SK-N-SH treated with all-trans-retinoic acid at 6 μM for 48 hours (cell line): ENCODE measurements at regions not wholly inside any gene's neighbourhood (a gene's known extent, or its start where the extent isn't known, plus 50 kb on each side); places are given as distances from the start of the nearest gene placed in this dataset.

Experiments used
- RARB ChIP-seq: fragments of 250-450 bp; sonication (Bioruptor Pico); IDR thresholded peaks from 2 replicates; pipeline ENCODE4 v1.8.0; 2021; ENCODE audit warnings: mild to moderate bottlenecking, moderate library complexity
- ZFP30 ChIP-seq: fragments of 450-650 bp; formaldehyde crosslinking; IDR thresholded peaks from 2 replicates; pipeline ENCODE4 v1.5.0; 2022; ENCODE audit warnings: mild to moderate bottlenecking, moderate library complexity
- TF ChIP-seq, protein P1 (sequence below): fragments of 250-450 bp; sonication (Bioruptor Pico); IDR thresholded peaks from 2 replicates; pipeline ENCODE4 v1.8.0; 2021; ENCODE audit warnings: low read depth, mild to moderate bottlenecking, moderate library complexity, borderline replicate concordance

DNA sequence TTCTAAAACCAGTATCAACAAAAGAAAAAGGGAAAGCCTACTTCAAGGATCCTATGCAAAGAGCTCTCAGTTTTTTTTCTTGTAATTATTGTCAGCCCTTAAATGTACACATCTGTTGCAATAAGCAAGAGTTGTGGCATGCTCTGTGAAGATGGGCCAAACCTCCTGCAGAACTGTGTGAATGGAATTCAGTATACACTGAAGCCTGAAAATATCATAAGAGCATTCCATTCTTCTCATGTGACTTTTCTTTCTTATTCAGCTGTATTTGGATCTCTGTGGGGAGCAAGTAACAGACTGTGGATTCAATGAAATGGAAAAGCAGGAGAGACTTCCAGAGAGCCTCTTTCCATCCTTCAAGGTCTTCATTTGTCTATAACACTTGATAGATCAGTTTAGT lies 130.7 kb downstream of the SAMD9 start:
- TF ChIP-seq RARB, result no peak
- no peak for TF ChIP-seq ZFP30 (CRISPR knock-in tag)
- TF ChIP-seq, protein P1, sequence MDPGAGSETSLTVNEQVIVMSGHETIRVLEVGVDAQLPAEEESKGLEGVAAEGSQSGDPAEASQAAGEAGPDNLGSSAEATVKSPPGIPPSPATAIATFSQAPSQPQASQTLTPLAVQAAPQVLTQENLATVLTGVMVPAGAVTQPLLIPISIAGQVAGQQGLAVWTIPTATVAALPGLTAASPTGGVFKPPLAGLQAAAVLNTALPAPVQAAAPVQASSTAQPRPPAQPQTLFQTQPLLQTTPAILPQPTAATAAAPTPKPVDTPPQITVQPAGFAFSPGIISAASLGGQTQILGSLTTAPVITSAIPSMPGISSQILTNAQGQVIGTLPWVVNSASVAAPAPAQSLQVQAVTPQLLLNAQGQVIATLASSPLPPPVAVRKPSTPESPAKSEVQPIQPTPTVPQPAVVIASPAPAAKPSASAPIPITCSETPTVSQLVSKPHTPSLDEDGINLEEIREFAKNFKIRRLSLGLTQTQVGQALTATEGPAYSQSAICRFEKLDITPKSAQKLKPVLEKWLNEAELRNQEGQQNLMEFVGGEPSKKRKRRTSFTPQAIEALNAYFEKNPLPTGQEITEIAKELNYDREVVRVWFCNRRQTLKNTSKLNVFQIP (CRISPR knock-in tag), result no peak
